Spinal cord (tissue), 9 donors: ENCODE measurements at regions not wholly inside any gene's neighbourhood (a gene's known extent, or its start where the extent isn't known, plus 50 kb on each side); places are given as distances from the start of the nearest gene placed in this dataset.
A peak's percentile ranks its signal among the peaks of the same experiment; 100 is the strongest.
"Not testable (repeated sequence)": the region's sequence is repeated elsewhere in the genome, so short reads cannot be mapped to it uniquely, and the experiment has no call there.

Source experiments
- DNase-seq, 6 donors: peaks; one replicate each; pipeline versions ENCODE4 v3.0.0 to v3.0.0-alpha.2; 2013 to 2015; ENCODE audit warnings: low spot score in 6 of 6, low read depth in 4 of 6
- H3K27ac ChIP-seq: one replicate; pipeline ENCODE4 v1.5.1; 2013; ENCODE audit warnings: low read depth, low read length, control low read depth
- H3K27me3 ChIP-seq: one replicate; pipeline ENCODE4 v1.6.1; 2013; ENCODE audit warnings: low read length; ENCODE audit not compliant: control insufficient read depth, insufficient read depth
- H3K36me3 ChIP-seq: one replicate; pipeline ENCODE4 v1.6.1; 2013; ENCODE audit warnings: low read length; ENCODE audit not compliant: control insufficient read depth, insufficient read depth
- H3K4me1 ChIP-seq: one replicate; pipeline ENCODE4 v1.6.1; 2013; ENCODE audit warnings: low read length; ENCODE audit not compliant: control insufficient read depth, insufficient read depth
- H3K4me3 ChIP-seq: one replicate; pipeline ENCODE4 v1.5.1; 2013; ENCODE audit warnings: low read depth, low read length, control low read depth
- H3K9me3 ChIP-seq: one replicate; pipeline ENCODE4 v1.6.1; 2013; ENCODE audit warnings: low read length; ENCODE audit not compliant: control insufficient read depth, insufficient read depth
- WGBS: methylation state at CpG from one replicate; pipeline ENCODE4 v1.1.5; 2013; ENCODE audit warnings: missing lambda C conversion rate; ENCODE audit not compliant: insufficient coverage; 5-methylcytosine and 5-hydroxymethylcytosine counted together
- donor health status: healthy.

DNA sequence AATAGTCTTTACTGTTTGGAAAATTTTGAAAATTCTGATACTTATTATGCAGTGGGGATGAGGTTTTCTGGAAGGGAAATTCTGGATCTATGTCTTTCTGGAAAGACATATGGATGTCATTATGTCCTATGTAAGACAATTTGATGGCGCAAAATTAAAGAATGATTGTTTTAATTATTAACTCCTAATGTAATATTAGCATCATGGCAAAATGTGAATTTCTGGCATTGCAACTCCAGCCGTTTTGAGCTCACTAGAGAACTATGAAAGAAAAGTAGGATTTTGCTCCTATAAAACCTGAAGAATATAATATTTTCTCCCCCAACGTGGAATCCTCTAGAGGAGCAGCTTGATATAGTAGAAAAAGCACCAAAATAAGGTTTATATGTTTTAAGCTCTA is 243.2 kb downstream of the RFPL4B start:
- Histone ChIP-seq H3K9me3 (peaks cover 12% of the 10 kb centered on the region), H3K27ac (no peak overlapping the region), H3K4me3 (no peak overlapping the region), H3K36me3 (no peaks in the 10 kb centered on the region), H3K27me3 (no peaks in the 10 kb centered on the region), H3K4me1 (no peaks in the 10 kb centered on the region)
- WGBS = no CpG with 5 or more reads among the region's 3 CpGs
- no peak for DNase-seq

DNA sequence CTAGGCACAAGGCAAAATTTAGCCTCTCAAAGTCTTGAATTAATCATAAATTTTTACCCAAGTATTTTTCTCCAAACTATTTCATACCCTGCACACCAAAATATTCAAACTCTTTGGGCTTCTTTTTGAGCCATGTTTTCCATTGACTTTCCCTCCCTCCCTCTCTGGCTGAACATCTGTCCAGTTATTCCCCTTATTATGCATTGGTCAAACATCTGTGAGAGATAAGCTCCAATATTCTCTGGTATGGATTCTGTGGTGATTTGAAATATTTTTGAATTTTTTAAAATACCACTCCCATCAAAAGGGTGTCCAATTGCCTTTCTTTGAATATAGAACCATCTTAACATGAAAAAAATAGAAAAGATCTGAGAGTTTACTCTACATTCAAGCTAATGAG is 244.2 kb downstream of the RFPL4B start:
- no peak overlapping the region for H3K27ac ChIP-seq
- H3K27me3 ChIP-seq = no peaks in the 10 kb centered on the region
- H3K4me3 ChIP-seq = no peak overlapping the region
- H3K4me1 ChIP-seq = no peaks in the 10 kb centered on the region
- no peak for DNase-seq
- H3K36me3 ChIP-seq = no peaks in the 10 kb centered on the region
- peaks cover 12% of the 10 kb centered on the region for H3K9me3 ChIP-seq

DNA sequence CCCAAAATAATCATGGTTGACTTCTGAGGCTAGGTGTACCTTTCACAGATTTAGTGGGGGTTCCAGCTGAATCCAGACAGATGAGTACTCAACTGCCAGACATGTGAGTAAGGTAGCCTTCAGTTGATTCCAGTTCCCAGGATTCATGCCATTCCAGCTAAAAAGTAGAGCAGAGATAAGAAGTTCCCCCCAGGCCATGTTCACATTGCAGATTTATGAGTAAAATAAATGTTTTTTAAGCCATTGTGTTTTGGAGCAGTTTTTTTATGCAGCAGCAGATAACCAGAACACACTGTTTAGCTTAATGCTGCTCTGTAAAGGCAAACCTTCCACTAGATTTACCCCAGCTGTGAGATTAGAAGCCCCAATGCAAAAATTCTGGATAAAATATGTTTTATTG is 245.0 kb downstream of the RFPL4B start:
- no peak overlapping the region for H3K4me3 ChIP-seq
- peaks cover 10% of the 10 kb centered on the region for H3K9me3 ChIP-seq
- no peak overlapping the region for H3K27ac ChIP-seq
- no peak for DNase-seq
- no peaks in the 10 kb centered on the region for H3K27me3 ChIP-seq
- no peaks in the 10 kb centered on the region for H3K36me3 ChIP-seq
- H3K4me1 ChIP-seq = no peaks in the 10 kb centered on the region

DNA sequence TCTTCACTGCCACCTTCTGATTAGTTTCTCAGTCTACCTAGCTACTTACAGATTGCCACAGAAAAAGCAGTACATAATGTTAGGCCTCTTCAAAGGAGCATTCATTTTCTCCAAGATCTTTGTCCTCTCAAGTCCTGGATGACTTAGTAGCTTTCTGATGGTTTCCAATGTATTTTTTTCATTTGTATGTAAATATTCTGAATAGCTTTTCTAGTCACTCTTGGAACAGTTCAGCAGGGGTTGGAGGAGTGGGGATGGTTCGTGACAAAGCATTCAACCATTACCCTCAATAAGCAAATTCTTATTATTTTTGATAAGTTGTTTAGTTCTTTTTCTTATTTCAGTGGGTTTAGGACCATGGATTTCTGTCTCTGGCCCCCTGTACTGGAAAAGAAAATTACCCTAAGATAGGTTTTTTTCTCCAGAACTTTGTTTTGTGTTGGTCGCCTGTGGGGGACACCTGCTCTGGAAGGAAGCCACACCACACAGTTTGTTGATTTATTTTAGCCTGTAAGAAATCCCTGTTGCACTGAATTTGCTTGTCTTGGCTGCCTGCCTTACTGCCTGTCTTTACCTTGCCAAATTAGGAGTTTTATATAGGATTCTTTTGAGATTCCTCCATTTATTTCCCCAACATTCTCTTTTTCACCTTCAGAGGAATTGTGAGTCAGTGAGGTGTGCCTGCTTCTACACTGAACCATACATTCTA is 247.9 kb downstream of the RFPL4B start:
- Histone ChIP-seq H3K4me3 (no peak overlapping the region), H3K27me3 (no peaks in the 10 kb centered on the region), H3K9me3 (peaks cover 10% of the 10 kb centered on the region), H3K36me3 (no peaks in the 10 kb centered on the region), H3K4me1 (no peaks in the 10 kb centered on the region), H3K27ac (no peak overlapping the region)
- 33% methylated on average over 1 of the region's 2 CpGs for WGBS
- DNase-seq = peak in 1 of 6 donors; percentile 37

DNA sequence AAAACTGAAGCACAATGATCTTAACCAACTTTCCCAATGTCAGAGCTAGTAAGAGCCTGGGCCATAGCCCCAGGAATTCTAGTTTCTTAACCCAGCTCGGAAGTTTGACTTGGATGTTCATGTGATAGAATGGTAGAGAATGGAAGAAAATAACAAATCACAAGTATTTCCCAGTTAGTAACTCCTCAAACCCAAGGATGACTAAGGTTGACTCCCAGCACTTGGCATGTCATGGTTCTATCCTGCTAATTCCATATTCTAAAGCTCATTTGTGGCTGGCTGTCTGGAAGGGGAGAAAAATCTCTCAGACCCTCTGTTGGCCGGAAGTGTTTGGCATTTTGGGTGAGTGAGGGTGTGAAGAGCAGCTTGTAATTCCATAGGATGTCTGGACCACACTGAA is 248.7 kb downstream of the RFPL4B start:
- WGBS = no CpG with 5 or more reads among the region's 2 CpGs

DNA sequence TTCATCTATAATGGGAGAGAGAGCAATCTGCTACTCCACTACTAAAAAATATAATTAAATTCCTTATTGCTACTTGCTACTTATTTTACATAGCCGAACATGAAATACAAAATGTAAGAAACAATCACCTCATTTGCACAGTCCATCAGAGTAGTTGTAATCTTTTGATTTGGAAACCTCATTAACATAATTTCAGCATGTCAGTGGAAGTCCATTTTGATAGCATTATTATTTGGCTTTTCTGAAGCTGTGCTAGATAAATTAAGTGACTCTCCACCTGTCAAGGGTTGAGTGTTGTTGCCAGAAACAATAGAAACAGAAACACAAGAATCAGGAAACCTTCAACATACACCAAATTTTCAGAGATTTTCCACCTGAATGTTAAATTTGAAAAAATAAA is 250.0 kb downstream of the RFPL4B start:
- Histone ChIP-seq H3K27ac (no peak overlapping the region), H3K4me3 (no peak overlapping the region), H3K27me3 (no peaks in the 10 kb centered on the region), H3K4me1 (no peaks in the 10 kb centered on the region), H3K36me3 (no peaks in the 10 kb centered on the region), H3K9me3 (peaks cover 10% of the 10 kb centered on the region)
- no peak for DNase-seq
- WGBS = no CpG with 5 or more reads among the region's 1 CpG

More for the DNA sequence above, 248.7 kb downstream of the RFPL4B start:
- Histone ChIP-seq H3K27me3 (no peaks in the 10 kb centered on the region), H3K36me3 (no peaks in the 10 kb centered on the region), H3K27ac (no peak overlapping the region), H3K9me3 (peaks cover 10% of the 10 kb centered on the region), H3K4me3 (no peak overlapping the region), H3K4me1 (no peaks in the 10 kb centered on the region)
- DNase-seq = no peak

DNA sequence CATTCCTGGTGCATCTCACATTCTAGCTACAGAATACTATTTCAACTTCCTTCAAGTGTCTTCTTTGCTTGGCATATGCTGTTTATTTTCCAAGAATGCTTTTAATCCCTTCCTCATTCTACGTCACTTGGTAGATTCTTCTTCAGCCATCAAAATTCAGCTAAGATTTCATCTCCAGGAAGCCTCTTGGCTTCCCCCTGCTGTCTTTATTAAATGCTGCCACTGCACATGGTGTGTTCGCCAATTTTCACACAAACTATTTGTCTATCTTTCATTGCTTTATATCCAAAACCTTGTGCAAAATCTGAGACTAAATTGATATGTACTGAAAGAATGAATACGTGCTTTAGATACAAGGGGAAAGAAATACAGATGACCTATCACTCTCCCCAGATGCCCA is 253.0 kb downstream of the RFPL4B start:
- Histone ChIP-seq H3K4me1 (no peaks in the 10 kb centered on the region), H3K9me3 (no peaks in the 10 kb centered on the region), H3K27ac (no peak overlapping the region), H3K27me3 (no peaks in the 10 kb centered on the region), H3K36me3 (no peaks in the 10 kb centered on the region), H3K4me3 (no peak overlapping the region)
- no peak for DNase-seq
- WGBS = 82% methylated on average over 1 of the region's 3 CpGs

DNA sequence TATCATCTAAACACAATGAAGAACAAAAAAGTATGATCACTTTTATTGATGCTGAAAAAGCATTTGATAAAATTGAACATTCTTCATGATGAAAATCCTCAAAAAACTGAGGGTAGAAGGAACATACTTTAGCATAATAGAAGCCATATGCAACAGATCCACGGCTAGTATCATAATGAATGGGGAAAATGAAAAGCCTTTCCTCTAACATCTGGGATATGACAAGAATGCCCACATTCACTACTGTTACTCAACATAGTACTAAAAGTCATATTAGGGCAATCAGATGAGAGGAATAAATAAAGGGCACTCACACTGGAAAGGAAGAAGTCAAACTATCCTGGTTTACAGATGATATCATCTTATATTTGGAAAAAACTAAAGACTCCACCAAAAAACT is 256.6 kb downstream of the RFPL4B start:
- Histone ChIP-seq H3K27ac (no peak overlapping the region), H3K4me3 (no peak overlapping the region), H3K27me3 (no peaks in the 10 kb centered on the region), H3K36me3 (no peaks in the 10 kb centered on the region), H3K4me1 (no peaks in the 10 kb centered on the region), H3K9me3 (no peaks in the 10 kb centered on the region)
- DNase-seq = no peak
- WGBS = no CpG with 5 or more reads among the region's 1 CpG

DNA sequence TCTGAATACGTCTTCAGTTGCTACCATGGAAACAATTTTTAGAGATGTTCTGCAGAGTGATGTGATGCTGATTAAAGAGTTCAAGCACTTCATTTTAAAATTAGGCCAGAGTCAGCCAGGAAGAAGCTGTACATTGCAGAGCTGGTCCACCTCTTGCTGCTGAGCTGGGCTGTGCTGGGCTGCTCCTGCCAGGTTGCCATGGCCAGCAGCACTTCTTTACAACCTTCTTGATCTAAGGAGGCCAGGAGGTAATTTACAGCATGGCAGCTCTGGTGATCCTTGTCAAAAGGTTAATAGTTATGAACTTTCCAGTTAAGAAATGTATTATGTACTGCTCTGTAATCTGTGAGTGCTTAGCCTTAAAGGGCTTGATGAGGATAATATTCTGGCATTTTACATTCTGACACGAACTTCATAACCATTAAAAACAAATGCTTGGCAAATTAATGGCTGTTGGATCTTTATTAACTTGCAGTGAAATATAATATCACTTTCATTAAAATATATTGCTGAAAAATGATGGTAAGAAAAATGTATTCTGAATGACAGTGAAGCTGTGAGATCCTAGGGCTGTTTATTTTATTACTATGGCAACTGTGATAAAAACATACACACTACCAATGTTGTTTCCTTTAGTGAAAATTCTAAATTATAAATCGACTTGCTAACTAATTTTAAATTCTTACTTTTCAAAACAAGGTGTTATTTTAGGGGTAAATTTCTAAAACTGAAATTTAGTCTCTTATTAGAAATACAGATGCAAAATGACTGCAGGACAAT is 259.7 kb downstream of the RFPL4B start:
- Histone ChIP-seq H3K36me3 (no peaks in the 10 kb centered on the region), H3K9me3 (peaks cover 9% of the 10 kb centered on the region), H3K4me1 (no peaks in the 10 kb centered on the region), H3K4me3 (no peak overlapping the region), H3K27me3 (no peaks in the 10 kb centered on the region), H3K27ac (no peak overlapping the region)
- WGBS = 71% methylated on average over 1 of the region's 3 CpGs
- peak in 2 of 6 donors; percentile 39 for DNase-seq

DNA sequence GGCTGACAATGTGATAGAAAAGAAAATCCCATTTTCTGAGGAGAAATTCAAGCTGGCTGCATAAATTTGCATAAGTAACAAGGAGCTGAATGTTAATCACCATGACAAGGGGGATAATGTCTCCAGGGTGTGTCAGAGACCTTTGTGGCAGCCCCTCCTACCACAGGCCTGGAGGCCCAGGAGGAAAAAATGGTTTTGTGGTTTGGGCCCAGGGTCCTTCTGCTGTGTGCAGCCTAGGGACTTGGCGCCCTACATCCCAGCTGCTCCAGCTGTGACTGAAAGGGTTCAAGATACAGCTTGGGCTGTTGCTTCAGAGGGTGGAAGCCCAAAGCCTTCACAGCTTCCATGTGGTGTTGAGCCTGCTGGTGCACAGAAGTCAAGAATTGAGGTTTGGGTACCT is 261.8 kb downstream of the RFPL4B start:
- not testable (repeated sequence) for H3K36me3 ChIP-seq, H3K27me3 ChIP-seq, H3K9me3 ChIP-seq, H3K4me3 ChIP-seq, H3K4me1 ChIP-seq, DNase-seq, H3K27ac ChIP-seq
- WGBS = 92% methylated on average over 1 of the region's 1 CpG
